GM18867 (cell line): ENCODE measurements at regions not wholly inside any gene's neighbourhood (a gene's known extent, or its start where the extent isn't known, plus 50 kb on each side); places are given as distances from the start of the nearest gene placed in this dataset.
"Not testable (repeated sequence)": the region's sequence is repeated elsewhere in the genome, so short reads cannot be mapped to it uniquely, and the experiment has no call there.

Experiments
- ATAC-seq: cut with Tn5 transposase; IDR thresholded peaks from one replicate; pipeline ENCODE4 v1.9.1; 2021; ENCODE audit warnings: mild to moderate bottlenecking, moderate library complexity; ENCODE audit not compliant: unreplicated experiment

DNA sequence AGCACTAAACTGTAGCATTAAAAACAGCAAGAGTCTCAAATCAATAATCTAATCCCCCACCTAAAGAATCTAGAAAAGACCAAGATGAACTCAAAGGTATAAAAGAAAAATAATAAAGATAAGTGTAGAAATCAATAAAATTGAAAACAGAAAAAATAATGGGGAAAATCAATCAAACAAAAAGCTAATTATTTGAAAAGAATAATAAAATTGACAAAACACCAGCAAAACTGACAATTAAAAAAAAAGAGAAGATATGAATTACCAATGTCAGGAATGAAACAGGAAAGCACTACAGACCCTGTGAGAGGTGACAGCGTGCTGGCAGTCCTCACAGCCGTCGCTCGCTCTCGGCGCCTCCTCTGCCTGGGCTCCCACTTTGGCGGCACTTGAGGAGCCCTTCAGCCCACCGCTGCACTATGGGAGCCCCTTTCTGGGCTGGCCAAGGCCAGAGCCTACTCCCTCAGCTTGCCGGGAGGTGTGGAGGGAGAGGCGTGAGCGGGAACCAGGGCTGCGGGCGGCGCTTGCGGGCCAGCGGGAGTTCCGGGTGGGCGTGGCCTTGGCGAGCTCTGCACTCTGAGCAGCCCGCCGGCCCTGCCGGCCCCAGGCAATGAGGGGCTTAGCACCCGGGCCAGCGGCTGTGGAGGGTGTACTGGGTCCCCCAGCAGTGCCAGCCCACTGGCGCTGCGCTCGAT lies 105.3 kb upstream of the HEY2 start:
- not testable (repeated sequence) for ATAC-seq

DNA sequence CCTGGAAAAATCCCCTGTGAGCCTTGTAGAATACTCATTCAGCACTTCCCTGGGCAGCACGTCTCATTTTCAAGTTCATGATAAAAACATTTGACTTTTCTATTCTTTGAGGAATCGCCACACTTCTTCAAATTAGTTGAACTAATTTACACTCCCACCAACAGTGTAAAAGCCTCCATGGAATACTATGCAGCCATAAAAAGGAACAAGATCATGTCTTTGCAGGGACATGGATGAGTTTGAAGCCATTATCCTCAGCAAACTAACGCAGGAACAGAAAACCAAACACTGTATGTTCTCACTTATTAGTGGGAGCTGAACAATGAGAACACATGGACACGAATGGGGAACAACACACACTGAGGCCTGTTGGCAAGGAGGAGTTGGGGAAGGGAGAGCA lies 102.0 kb upstream of the HEY2 start:
- no peak for ATAC-seq

DNA sequence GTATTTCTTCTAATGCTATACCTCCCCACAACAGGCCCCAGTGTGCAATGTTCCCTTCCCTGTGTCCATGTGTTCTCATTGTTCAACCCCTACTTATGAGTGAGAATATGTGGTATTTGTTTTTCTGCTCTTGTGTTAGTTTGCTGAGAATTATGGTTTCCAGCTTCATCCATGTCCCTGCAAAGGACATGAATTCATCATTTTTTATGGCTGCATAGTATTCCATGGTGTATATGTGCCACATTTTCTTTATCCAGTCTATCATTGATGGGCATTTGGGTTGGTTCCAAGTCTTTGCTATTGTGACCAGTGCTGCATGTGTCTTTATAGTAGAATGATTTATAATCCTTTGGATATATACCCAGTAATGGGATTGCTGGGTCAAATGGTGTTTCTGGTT lies 95.7 kb upstream of the HEY2 start:
- ATAC-seq = not testable (repeated sequence)

DNA sequence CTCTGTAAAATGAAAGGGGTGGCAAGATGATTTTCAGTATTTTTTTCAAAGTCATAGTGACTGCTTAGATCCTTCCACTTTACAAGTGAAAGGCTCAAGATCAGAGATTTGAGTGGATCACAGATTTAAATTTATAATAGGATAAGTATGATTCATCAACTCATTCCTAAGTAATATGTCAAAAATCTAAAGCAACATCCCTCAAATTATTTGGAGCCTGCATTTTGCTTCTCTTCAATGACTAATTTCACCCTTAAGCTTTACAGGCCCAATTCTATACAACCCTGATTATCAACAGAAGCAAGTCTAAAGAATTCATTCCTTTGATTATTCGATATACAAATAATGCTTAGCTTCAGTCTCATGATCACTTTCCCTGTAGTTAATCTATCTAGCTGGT lies 93.9 kb upstream of the HEY2 start:
- ATAC-seq = no peak

DNA sequence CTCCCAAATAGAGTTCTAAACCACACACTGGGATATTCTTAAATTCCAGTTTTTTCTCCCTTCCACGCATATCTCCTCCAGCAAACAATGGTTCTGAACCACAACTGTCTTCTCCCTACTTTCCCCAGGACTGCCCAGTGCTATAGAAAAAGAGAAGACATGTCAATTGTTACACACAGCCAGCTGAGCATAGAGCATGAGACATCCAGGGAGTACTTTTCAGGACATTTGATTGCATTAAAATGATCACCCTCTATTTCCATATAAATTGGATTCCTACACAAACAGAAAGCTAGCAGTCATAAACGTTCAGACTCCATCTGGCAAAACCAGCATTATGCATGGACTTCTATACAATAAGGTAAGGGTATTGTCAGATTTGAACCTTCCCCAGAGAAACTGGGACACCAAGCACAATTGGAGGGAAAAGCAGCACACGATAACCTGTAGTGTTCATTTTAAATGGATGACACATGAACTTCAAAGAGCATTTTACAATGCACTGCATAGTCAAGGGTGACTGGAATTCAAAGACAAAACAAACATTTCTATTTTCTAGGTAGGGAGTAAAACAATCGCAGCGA lies 93.1 kb upstream of the HEY2 start:
- ATAC-seq = no peak

DNA sequence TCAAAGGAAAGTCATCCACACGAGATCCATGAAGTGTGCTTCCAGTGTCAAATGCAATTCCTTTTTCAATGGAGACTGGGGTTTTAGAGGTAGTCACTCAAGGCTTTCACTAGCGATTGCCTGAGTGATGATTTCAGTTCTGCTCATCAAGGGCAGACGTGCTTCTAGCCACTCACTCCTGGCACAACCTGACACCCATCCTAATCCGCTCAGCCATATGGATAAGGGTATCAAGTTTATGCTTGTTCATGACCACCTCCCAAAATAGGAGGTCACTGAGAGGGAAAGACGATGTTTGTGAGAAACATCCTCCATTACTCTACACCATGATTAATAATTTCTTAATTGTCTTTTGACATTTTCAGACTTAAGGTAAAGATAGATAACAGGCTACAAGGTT lies 91.3 kb upstream of the HEY2 start:
- ATAC-seq = no peak

DNA sequence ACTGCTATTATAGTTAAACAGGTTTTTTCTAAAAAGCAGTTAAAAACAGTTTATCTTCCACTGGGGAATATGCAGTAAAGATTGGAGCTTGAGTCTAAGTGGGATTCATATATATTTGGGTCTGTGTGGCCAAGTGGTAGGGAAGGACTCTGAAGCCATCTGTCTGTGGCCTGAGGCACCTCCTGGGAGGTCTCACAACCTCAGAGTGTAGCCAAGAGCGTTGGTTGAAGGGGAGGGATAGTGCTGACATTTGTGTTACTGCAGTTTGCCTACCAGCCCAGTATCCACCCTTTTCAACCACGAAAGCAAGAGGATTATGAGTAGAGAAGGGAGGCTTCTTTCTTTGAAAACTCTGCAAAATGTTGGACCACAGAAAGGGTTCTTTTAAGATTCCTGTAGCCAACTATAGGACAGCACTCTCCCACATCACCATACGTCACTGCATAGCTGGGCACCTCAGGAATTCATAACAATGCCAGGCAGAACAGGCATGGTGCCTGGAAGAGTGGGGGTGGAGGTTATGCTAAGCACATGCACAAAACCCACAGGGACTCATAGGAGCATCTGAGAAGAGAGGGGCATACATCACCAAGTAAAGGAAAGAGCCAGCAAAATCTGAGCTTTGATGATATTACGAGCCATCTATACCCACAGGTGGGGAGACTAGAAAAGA lies 90.5 kb upstream of the HEY2 start:
- ATAC-seq = no peak

DNA sequence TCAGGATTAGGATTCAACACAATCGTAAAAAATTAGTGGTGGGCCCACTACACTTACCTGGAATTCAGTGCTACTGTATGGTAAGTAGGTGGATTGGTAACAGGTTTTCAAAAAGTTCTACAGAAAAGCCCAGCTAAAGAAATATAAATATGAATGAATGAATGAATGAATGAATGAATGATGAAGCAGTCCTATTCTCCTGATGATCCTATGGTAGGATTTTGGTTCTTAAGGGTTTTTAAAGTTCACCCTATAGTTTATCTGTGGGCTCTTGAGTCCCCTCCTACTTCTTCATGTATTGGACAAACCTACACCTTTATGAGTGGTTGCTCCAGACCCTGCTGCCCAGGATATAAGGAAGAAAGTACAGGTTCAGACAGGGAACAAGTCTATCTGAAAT lies 89.5 kb upstream of the HEY2 start:
- ATAC-seq = no peak

DNA sequence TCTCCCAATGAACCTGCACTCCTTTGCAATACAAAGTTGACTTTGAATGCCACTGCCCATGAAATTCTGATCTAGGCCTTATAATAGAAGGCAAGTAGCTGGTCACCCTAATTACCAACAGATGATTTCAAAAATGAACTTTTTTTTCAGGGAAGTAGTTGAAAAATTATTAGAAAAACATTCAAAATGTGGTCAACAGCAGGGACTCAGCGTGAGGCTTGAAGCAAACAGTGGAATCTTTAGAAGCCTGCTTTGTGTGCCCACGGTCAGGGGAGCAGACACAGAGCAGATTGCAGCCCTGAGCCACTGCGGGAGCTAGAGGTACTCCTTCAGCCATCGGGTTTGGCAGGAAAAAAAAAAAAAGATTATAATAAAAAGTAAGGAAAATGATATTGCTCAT lies 87.1 kb upstream of the HEY2 start:
- no peak for ATAC-seq

DNA sequence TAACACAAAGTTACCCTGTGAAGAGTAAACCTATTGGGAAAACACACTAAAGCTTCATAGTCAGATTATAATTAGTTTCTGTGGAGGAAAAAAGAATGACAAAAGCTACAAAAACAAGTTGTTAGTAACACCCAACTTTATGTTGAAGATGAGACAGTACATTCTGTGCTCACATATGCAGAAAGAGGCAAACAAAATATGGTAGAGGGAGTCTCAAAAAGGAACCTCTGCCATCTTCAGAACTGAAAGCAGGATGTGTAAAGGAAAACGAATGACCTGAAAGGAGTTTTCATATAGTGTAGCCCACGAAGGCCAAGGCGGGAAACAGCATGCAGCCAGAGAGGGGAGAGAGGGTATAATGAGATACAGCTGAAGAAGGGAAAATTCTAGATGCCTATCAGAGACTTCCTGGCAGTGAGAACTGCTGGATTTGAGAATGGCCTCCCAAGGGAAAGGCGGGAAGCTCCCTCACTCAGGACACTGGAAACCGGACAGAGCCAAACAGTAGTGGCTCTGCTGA lies 84.1 kb upstream of the HEY2 start:
- no peak for ATAC-seq

DNA sequence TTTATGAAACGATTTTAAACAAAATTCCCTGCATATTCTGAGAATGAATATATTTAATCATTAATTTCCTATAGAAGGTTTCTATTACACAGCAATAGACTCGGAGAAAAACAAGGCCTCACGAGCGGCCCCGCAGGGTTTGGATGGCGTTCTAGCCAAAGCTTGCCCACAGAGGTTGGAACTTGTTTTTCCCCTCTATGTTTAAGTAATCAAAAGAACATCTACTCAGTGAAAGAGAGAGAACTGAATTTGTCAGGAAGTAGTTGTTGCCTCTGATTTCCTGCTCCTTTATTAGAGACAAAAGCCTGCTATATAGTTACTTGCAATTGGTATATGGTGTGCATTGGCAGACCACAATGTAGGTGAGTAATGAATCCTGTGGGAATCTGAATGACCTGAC lies 82.1 kb upstream of the HEY2 start:
- no peak for ATAC-seq

DNA sequence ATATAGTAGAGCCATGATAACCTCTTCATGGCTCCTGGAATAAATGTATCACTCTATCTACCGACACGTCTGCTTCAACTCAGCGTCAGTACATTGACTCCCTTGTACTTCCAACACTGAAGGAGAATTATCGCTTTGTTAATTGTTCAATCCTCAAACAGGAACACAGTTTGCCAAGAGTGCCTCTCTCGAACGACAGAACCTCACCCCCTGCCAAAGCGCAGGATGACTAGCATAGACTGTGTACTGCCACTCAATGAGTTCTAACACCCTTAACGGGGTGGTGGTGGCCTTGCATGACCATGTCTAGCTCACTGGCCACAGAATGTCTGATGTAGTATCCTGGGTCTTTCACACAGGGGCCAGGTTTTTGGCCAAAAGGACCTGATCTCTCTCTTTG lies 81.4 kb upstream of the HEY2 start:
- no peak for ATAC-seq

DNA sequence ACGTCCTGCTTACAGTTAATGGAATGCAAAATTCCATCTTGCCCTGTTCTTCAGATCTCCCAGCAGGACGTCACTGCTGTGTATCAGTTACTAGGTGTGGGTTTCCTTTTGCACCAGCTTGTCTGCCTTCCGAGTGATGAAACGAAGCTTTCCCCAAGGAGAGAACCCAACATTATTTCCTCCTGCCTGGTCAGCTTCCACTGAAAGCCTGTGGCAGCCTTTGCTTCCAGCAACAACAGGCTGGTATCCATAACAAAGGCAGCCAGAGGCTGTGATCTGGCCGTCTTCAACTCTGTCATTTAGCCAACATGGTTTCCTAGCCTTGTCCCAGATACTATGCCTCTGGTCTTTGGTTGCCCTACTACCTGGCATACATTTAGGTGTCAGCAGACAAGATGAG lies 78.9 kb upstream of the HEY2 start:
- ATAC-seq = no peak

DNA sequence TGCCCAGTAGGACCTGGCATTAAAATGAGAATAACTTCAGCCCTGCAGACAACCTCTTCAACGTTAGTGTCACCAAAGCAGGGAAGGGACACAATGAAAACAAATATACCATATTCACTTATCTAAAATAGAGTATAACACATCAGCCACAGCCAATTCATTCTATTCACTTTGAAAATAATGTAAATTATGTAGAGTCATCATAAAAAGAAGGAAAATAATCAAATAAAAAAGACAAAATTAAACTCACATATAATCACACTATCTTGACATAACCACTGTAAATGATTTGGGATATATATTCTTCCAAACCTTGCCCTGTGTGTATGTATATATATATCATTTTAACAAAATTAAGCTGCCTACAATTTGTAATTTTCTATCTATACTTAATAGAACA lies 78.1 kb upstream of the HEY2 start:
- ATAC-seq = no peak

DNA sequence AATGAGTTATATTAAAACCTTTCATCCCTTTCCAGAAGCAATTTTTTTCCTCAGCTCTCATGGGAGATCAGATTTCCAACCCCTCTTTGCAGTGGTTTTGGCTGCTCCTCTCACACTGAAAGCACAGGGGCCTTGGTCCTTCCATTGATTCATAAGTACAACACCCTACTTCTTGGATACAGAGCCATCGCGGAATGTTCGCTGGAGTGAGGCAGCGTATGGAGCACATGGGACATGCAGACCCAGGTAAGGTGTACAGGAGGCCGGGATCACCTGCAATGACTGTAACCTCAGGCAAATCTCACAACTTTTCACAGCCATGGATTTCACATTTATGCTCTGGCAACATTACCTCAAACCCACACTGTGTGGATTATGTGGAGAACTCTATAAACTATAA lies 75.2 kb upstream of the HEY2 start:
- no peak for ATAC-seq

DNA sequence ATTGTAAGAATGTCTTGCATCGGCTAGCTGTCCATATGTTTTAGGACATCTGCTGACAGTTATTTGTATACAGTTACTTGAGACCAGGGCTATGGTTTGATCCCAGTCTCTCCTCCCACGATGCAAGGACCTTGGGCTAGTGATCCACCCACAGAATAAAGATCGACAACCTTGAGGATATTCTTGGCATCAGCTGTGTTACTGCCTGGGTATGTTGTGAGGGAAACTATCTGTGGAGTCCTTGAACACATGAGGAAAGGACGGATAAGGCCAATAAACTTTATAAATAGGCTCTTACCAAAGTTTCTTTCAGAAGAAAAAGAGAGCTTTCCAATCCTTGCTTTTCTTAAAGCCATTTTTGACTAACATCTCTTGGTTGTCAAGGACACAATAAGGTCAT lies 70.8 kb upstream of the HEY2 start:
- no peak for ATAC-seq

DNA sequence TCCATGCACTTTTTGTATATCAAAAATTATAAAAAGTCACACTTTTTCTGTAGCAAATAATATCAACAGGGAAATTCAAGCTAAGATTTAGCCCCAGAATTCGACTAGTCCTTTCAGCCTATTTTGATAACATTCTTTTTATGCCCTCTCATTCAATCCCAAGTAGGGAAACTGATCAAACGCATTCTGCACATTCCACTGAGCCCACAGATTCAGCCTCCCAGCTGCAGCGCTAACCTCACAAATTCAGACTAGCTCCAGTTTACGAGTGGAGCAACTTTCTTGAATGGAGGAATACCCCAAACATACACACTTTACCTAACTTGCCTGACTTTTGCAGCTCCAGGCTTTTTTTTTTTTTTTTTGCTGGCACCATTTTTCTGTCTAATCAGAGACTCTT lies 70.3 kb upstream of the HEY2 start:
- no peak for ATAC-seq

DNA sequence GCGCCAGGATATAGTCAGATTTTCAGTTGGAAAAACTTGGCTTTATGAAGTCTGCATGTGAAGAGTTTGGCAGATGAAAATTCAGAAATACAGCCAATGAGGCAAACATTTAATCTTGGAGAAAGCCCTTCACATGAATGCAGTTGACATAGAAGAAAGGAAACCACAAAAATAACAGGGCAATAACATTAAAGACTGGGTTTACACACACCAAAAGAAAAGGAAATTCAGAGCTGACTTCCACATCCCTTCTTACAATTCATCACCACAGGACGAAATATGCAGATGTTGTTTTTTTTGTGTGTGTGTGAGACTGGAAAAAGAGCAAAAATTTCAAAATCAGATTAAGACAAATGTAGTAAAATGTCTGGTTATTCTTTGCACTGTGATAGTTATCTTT lies 69.8 kb upstream of the HEY2 start:
- no peak for ATAC-seq

DNA sequence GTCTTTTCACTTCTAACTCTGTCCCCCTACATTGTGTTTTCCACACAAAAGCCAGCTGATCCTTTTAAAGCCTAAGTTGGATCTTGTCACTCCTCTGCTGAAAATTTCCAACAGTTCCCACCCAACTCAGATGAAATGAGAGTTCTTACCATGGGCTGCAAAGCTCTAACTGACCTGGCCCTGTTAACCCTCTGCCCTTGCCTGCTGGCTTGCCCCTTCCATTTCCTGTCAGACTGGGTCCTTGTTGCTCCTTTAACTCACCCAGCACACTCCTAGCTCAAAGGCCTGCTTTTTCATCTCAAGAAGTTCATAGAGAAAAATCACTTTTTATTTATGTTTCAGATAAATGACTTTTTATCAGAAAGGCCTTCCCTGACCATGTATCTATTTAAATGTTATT lies 66.5 kb upstream of the HEY2 start:
- ATAC-seq = no peak

DNA sequence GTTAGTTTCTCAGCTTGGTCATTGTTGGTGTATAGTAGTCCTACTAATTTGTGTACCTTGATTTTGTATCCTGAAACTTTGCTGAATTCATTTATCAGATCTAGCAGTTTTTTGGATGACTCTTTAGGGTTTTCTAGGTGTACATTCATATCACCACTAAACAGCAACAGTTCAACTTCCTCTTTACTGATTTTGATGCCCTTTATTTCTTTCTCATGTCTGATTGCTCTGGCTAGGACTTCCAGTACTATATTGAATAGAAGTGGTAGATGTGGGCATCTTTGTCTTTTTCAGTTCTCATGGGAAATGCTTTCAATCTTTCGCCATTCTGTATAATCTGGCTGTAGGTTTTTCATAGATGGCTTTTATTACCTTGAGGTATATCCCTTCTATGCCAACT lies 61.3 kb upstream of the HEY2 start:
- no peak for ATAC-seq

DNA sequence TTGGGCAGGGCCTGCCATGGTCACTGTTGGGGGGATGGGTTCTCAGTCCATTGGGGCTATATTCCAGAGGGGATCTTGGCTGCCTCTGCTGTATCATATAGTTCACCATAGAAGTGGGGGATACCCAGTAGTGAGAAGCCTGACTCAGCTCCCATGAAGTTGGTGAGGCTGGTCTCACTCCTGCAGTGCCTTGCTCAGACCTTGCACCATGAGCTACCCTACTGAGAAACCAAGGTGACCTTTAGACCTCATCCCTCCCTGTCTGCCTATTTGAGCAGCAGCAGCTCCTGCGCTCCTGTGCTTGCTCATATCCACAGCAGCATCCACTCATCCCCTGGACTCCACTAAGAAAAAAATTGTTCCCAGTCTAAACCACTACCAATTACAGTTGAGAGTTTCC lies 56.0 kb upstream of the HEY2 start:
- ATAC-seq = no peak

DNA sequence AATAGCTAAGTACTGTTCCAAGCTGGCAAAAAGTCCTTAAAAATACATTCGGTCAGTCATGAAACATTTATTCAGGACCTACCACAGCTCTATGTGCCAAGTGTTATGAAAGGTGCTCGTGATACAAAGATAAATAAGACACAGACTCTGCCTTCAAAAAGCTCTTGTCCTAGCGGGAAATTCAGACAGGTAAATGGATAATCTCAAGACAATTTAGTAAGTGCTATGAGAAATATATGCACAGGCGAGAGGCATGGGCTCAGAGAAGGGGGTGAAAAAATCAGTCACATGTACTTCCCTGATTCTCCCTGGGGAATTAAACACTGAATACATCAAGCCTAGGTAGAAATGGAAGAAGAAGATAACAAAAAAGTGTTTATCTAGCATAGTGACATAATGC lies 49.8 kb upstream of the HEY2 start:
- no peak for ATAC-seq
